Erythroblast (primary cell): ENCODE measurements at regions not wholly inside any gene's neighbourhood (a gene's known extent, or its start where the extent isn't known, plus 50 kb on each side); places are given as distances from the start of the nearest gene placed in this dataset.

Experiments
- DNase-seq, 2 experiments: peaks; one replicate each; lab custom pipeline; 2025; lab: John Stamatoyannopoulos, UW
- GATA1 ChIP-seq: IDR thresholded peaks from 2 replicates; pipeline ENCODE4 v1.6.1; 2011; ENCODE audit warnings: low read depth, mild to moderate bottlenecking, control low read depth, low read length, moderate library complexity
- POLR2A ChIP-seq: IDR thresholded peaks from 2 replicates; pipeline ENCODE4 v1.6.1; 2011; ENCODE audit warnings: mild to moderate bottlenecking, low read length

DNA sequence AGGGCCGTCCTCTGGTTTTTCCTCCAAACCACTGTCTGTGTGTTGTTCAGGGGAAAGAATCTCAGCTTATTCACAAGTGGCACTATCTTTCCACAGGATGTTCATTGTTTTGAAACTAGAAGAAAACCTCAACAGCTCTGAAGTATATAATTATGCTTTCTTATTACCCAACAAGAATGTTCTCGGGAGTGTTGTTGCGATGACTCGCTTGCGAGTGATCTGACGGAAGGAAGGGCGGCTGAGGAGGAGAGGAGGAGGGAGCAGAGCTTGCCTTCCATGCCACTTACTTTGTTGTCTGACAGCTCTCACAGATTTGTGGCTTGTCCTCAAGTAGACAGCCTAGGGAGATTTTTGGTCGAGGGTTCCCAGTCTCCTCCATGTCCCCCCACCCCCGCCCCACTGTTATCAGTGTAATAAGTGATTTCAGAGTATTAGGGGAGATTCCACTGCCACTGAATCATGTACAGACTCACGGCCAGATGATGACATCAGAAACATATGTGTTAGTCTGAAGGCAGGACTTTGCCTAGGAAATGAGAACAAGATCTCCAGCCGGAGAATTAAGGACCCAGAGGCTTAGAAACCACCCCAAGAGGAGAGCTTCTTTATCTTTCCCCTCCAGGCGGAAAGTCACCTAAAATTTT lies 80.7 kb upstream of the CCN6 start:
- DNase-seq: no peak
- no peak for TF ChIP-seq POLR2A

DNA sequence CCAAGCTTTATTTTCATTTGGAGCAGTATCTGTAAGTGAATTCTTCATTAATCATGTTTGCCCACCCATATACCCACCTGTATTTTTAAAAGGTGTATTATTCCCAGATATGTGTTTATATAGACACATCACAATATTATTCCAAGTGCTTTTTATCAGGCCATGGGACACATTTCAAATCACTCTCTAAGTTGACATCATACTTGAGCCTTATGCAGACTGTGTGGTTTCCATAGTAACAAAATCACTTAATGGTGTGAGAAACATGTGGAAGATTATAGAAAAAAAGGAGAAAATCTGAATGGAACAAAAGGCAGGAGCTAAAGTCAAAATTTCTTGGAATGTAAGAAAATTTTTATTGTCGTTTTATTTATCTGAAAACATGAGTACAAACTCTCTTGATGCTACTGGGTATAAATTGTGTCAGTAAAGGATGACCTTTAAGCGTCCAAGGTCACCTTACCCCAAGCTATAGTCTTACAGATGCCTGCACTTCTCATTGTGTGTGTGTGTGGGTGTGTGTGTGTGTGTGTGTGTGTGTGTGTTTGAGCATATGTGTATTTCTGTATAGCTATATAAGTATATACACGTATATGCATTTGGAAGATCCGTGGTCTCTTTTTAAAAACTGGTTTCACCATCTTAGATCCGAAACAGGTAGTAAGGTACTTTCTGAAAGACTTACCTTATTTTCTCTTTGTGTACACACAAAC lies 79.8 kb upstream of the CCN6 start:
- no peak for TF ChIP-seq POLR2A
- TF ChIP-seq GATA1: no peak
- DNase-seq: no peak

DNA sequence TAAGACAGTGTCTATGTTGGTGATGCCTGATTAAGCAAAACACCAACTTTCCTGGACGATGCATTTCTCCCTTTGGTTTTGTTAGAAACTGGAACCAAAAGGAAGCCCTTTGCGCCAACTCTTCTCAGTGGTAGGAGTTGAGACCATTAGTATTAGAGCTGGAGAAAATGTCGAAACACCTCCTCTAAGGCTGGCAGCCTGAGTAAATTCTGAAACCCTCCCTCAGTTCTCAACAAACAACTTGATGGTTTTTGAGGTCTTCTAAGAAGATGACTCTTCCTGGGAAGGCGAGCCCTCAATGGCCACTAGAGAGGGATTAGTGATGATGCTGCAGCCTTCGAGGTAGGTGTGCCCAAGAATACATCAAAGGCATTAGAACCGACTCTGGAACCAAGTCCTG lies 78.4 kb upstream of the CCN6 start:
- DNase-seq: no peak
- TF ChIP-seq GATA1: no peak
- TF ChIP-seq POLR2A: no peak

DNA sequence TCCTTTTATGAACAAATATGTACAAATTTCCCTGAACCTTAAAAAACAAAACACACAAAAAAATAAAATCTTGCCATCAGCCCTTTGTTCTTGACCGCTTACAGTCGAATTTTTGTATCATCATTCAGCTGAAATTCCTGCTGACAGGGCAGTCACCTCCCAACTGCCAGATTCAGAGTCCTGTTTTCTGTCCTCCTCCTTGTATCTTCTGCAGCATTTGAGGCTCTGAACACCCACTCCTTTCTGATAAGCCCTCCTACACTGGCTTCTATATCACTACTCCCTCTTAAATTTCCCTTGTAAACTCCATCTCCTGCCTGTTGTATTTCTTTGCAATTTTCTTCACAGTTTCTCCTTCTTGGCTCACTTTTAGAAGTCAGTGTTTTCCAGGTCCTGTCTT lies 77.8 kb upstream of the CCN6 start:
- TF ChIP-seq GATA1 (no peak), POLR2A (no peak)
- DNase-seq: peak in 1 of 2 experiments; percentile 9

DNA sequence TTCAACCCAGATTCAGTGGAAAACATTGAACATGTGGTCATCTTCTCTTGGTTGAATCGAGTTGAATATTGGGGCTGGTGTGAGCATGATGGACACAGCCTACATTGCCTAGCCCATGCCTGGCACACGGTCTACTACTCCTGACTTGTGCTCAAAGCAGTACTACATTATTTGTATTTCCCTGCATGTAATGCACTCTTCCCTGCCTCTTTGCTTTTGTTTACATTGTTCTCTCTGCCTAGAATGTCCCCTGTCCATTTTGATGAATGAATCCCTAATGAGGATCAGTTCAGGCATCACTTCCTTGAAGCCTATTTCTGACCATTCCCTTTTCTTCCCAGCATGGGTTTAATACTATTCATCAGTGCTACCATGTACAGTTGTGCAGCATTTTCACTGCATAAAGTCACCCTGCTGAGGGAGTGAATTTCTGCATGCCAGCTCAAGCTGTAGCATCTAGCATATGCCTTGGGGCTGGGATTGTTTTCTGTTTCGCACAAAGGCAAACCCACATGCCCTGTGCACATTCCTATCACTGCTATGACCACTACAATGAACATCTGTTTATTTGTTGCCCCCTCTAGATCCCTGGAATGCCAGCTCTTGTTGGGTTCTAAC lies 75.3 kb upstream of the CCN6 start:
- DNase-seq: no peak
- no peak for TF ChIP-seq GATA1
- no peak for TF ChIP-seq POLR2A

DNA sequence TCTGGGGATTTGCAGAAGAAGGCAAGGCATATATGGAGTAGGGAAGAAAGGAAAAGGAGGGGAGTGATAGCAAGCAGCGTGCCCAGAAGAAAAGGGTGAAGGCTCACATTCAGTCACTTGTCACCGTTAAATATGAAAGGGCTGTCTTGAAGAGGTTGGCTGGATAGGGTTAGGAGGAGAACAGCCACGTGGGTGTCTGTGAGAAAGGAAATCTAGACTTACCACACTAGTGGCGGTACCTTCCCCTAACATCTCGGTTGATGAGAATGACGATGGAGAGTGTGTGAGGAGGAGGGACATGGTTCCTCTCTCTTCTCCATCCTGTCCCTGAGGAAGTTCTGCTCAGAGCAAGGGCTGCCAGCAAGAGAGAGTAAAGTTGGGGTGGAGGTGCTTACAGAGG lies 74.3 kb upstream of the CCN6 start:
- TF ChIP-seq GATA1 (no peak), POLR2A (no peak)
- no peak for DNase-seq

DNA sequence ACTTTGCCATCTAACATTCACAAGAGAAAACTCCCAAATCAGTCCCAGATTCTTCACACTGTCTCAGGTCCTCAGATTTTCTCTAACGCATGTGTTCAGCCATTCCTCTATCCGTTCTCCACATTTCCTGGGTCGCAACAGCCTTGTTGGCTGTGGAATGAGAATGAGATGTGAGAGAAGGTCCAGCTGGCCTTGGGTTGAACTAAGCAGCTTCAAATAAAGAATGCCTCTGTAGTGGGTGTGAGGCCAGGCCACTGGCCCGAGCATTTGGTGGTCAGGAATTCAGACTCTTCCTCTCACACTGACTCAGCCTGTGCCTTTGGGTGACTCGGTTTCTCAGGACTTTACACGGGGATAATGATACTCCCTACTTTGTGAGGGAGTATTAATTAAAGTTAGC lies 73.8 kb upstream of the CCN6 start:
- no peak for TF ChIP-seq GATA1
- no peak for TF ChIP-seq POLR2A
- no peak for DNase-seq

DNA sequence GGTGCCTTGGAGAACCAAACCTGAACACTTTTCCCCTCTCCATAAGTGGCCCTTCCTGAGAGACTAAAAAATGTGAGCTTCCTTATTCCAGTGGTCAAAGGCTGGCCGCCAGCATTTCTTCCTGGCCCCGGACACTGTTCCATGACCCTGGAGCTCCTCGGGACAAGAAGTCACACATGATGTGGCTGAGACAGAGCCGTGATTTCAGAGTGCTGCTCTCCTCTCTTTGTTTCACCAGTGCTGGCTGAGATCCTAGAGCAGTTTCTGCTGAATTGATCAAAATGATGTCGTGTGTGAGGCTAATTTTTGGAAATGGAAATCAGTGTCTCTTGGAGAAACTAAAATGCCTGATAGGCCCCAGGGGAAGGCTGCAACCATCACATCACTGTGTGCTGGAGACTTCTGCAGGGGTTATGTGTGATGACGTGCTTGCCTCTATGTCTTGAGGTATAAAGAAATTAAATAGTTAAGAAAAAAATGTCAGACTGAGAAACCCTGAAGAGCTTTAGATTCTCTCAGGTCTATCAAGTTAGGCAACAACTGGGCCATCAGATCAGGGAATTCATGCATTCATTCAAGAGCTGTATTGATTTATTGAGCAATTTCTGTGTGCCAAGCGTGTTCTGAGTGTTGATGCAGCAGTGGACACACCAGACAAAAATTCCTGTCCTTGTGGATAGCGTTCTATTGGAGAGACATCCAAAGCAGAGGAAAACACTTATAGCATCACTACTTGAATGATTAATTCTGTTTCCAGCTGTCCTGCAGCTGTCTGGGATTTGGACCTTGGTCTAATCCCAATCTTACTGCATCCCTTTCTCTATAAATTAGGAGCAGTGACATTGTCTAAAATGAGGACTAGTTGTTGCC lies 72.7 kb upstream of the CCN6 start:
- no peak for DNase-seq
- TF ChIP-seq GATA1 (no peak), POLR2A (no peak)

DNA sequence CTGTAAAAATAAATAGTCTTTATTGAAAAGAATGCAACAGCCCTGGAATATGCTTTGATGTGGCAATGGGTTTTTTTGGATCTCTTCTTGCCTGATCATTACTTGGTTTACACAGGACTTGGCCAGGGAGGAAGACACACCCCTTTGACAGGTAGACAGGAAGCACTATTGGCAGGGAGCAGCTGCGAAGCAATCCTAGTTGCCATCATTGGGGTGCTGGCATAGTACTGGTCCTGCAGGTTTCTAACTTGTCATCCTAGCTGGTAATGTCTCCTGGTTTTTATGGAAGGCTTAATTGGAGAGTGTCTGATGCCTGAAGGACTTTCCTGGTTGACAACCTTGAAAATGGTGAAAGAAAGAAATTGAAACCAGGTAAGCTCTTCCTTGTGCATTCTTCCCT lies 71.2 kb upstream of the CCN6 start:
- no peak for DNase-seq
- TF ChIP-seq GATA1 (no peak), POLR2A (no peak)

DNA sequence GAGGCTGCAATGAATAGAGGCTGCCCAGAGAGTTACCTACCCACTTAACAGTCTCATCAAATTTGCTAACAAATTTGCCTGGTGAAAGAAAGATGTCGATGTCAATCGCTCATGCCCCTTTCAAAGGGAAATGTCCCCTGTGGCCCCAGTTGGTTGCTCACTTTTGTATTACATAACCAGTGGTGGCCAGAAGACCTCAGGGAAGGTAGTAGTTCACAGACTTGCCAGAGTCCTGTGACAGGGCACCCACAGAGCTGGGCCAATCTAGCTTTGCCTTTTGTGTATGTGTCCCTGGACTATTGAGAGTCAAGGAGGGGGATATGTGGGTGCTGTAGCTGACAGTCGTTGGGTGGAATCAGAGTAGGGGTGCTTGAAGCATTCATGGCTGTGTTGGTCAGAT lies 70.7 kb upstream of the CCN6 start:
- DNase-seq: no peak
- TF ChIP-seq GATA1 (no peak), POLR2A (no peak)

DNA sequence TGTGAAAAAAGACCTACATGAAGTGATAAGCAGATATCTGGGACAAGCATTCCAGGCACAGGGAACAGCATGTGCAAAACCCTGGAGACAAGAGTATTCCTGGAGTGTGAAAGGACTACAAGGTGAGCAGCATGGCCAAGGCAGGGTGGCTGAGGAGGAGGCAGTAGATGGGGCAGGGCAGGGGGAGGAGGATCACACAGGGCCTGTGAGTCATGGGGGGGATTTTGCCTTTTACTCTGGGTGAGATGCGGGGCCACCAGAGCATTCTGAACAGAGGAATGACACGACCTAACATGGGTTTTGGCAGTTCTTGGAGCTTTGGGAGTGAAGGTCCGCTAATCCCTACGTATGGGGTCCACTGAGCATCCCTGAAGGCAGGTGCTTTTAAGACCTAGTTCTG lies 69.8 kb upstream of the CCN6 start:
- DNase-seq: no peak
- no peak for TF ChIP-seq POLR2A
- no peak for TF ChIP-seq GATA1

DNA sequence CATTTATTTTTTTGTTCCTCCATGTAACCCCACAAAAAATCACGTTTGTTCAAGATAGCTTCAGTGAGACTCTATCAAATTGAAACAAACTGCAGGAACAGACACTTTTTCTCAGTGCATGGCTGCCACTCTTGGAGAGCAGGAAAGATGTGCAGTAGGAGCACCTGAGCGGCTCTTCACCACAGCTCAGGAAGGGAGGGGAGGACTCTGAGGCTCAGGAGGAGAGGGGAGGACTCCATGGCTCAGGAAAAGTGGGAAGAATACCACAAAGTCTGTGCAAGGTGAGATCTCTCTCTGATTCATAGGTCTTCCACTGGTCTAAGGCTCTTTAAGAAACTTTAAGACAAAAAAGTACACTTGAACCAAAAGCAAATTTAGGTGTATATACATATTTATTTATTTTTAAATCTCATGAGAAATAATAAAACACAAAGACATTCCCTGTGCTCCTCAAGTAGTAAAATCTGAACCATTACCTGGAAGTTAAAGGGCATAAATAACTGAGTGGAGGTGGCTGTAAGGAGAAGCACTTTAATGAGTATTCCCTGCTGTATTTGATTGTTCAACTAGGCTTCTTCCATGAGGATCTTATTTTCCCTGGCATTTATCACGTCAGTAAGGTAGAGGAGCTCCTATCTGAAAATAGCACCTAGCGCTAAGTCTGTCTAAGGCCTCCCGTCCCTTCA lies 69.2 kb upstream of the CCN6 start:
- DNase-seq: no peak
- TF ChIP-seq POLR2A: no peak
- no peak for TF ChIP-seq GATA1

DNA sequence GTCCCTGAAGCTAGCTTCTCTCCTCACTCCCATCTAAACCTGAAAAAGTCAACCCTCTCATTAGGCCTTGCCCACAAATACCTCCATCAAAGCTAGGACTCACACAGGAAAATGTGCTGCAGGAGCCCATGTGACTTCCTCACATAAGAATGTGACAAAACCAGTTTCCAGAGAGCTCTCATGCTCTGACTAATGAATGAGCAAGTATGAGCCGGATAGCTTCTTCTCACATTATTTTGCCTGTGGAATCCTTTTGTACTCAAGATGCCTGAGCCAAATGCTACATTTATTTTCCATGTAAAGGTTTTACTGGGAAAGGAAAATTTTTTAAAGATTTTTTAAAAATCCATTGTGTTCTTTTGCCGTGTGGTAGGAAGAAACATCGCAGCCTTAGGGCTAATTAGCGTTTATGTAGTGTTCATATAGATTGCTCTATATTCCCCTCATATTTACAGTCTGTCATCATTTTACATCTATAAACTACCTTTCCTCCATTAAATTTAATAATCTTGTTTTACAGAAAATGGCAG lies 68.6 kb upstream of the CCN6 start:
- no peak for TF ChIP-seq GATA1
- TF ChIP-seq POLR2A: no peak
- DNase-seq: no peak
